H1 (cell line): ENCODE measurements at regions not wholly inside any gene's neighbourhood (a gene's known extent, or its start where the extent isn't known, plus 50 kb on each side); places are given as distances from the start of the nearest gene placed in this dataset.

Source experiments
- CTCF ChIA-PET: fragments of 300-600 bp; sonication (Branson Sonifier 250); formaldehyde crosslinking; loops from one replicate; lab custom pipeline; 2021; ENCODE audit not compliant: partially characterized antibody; lab: Charles Lee
- POLR2A ChIA-PET: fragments of 300-600 bp; sonication (Branson Sonifier 250); formaldehyde crosslinking; loops from one replicate; lab custom pipeline; 2021; ENCODE audit warnings: inconsistent platforms; ENCODE audit not compliant: partially characterized antibody; lab: Charles Lee
- DNase-seq, 2 experiments: peaks; one replicate each; pipeline versions ENCODE4 v3.0.0 to v3.0.0-alpha.2; 2010 to 2022; ENCODE audit warnings: low spot score in 2 of 2, low read depth in 1 of 2, mixed read lengths in 1 of 2
- FAIRE-seq: peaks from 2 replicates; lab custom pipeline; 2011; peaks lifted over from hg19 to GRCh38; lab: Jason Lieb, UNC
- H2AFZ ChIP-seq: 2 replicates; pipeline ENCODE4 v1.8.1; 2012; ENCODE audit warnings: low read length, inconsistent platforms
- H2AK5ac ChIP-seq: 2 replicates; pipeline ENCODE4 v1.6.1; 2013; ENCODE audit warnings: low read depth, low read length
- H2BK120ac ChIP-seq: replicated peaks from 2 replicates; pipeline ENCODE3; 2013; ENCODE audit warnings: low read depth, low read length, inconsistent platforms
- H2BK12ac ChIP-seq: 2 replicates; pipeline ENCODE4 v1.6.1; 2013; ENCODE audit warnings: low read depth, low read length
- H2BK15ac ChIP-seq: 2 replicates; pipeline ENCODE4 v1.6.1; 2013; ENCODE audit warnings: low read length
- H2BK20ac ChIP-seq: 2 replicates; pipeline ENCODE4 v1.6.1; 2013; ENCODE audit warnings: low read length
- H2BK5ac ChIP-seq: 2 replicates; pipeline ENCODE4 v1.6.1; 2013; ENCODE audit warnings: low read depth, low read length
- H3K14ac ChIP-seq: 2 replicates; pipeline ENCODE4 v1.6.1; 2013; ENCODE audit warnings: inconsistent platforms; ENCODE audit not compliant: insufficient read length
- H3K18ac ChIP-seq: 2 replicates; pipeline ENCODE4 v1.6.1; 2013; ENCODE audit warnings: low read length; ENCODE audit errors: extremely low read depth
- H3K23ac ChIP-seq: 2 replicates; pipeline ENCODE4 v1.6.1; 2013; ENCODE audit warnings: inconsistent platforms; ENCODE audit not compliant: insufficient read length
- H3K23me2 ChIP-seq: 2 replicates; pipeline ENCODE4 v1.6.1; 2013; ENCODE audit warnings: low read depth, low read length
- H3K27ac ChIP-seq: 2 replicates; pipeline ENCODE4 v1.6.1; 2011; ENCODE audit warnings: low read depth, low read length, inconsistent platforms
- H3K27me3 ChIP-seq, 4 experiments: replicated peaks in 1 of 4; 1 replicate in 1 of 4; 2 replicates in 3 of 4; pipeline versions ENCODE4 v1.6.1 to v1.8.1; 2011 to 2013; ENCODE audit warnings: low read length in 3 of 4, mild to moderate bottlenecking in 3 of 4, inconsistent platforms in 2 of 4, mixed read lengths in 2 of 4, moderate library complexity in 1 of 4; ENCODE audit not compliant: control insufficient read depth in 3 of 4, insufficient read depth in 3 of 4; ENCODE audit errors: extremely low read depth in 1 of 4
- H3K36me3 ChIP-seq, 4 experiments: 2 replicates each; pipeline versions ENCODE4 v1.6.1 to v1.8.1; 2011 to 2013; ENCODE audit warnings: mild to moderate bottlenecking in 4 of 4, low read length in 3 of 4, moderate library complexity in 2 of 4, control low read depth in 1 of 4, inconsistent platforms in 1 of 4; ENCODE audit not compliant: insufficient read depth in 4 of 4, control insufficient read depth in 2 of 4
- H3K4ac ChIP-seq: replicated peaks from 2 replicates; pipeline ENCODE3; 2013; ENCODE audit warnings: low read length, low read depth, mixed read lengths, inconsistent platforms; ENCODE audit not compliant: insufficient read length
- H3K4me1 ChIP-seq, 4 experiments: replicated peaks in 1 of 4; 1 replicate in 1 of 4; 2 replicates in 3 of 4; pipeline versions ENCODE4 v1.6.1 to v1.8.1; 2011 to 2013; ENCODE audit warnings: low read length in 3 of 4, inconsistent platforms in 2 of 4, mixed read lengths in 1 of 4; ENCODE audit not compliant: insufficient read depth in 4 of 4, control insufficient read depth in 3 of 4
- H3K4me2 ChIP-seq, 2 experiments: 2 replicates each; pipeline versions ENCODE4 v1.6.1 to v1.8.1; 2011 to 2013; ENCODE audit warnings: low read depth in 2 of 2, low read length in 2 of 2, control low read depth in 1 of 2, inconsistent platforms in 1 of 2, mild to moderate bottlenecking in 1 of 2; ENCODE audit not compliant: insufficient read depth in 1 of 2
- H3K4me3 ChIP-seq, 4 experiments: fragments of 200-600, 300-600 bp in 1 of 4; sonication (generic), shearing (Covaris generic), sonication (Bioruptor Twin) in 1 of 4; 2 replicates each; pipeline versions ENCODE4 v1.5.1 to v1.8.1; 2011 to 2016; ENCODE audit warnings: low read length in 4 of 4, low read depth in 3 of 4, control low read depth in 2 of 4, inconsistent platforms in 2 of 4, mild to moderate bottlenecking in 2 of 4, mixed read lengths in 1 of 4, moderate library complexity in 1 of 4; ENCODE audit not compliant: insufficient read depth in 2 of 4; ENCODE audit errors: extremely low read depth in 1 of 4
- H3K56ac ChIP-seq: replicated peaks from 2 replicates; pipeline ENCODE3; 2013; ENCODE audit warnings: low read depth, mild to moderate bottlenecking, mixed read lengths, low read length, inconsistent platforms; ENCODE audit not compliant: insufficient read length
- H3K79me1 ChIP-seq: 2 replicates; pipeline ENCODE4 v1.6.1; 2013; ENCODE audit warnings: low read depth, low read length, control low read depth
- H3K79me2 ChIP-seq, 2 experiments: 2 replicates each; pipeline versions ENCODE4 v1.6.1 to v1.8.1; 2012 to 2013; ENCODE audit warnings: low read length in 2 of 2, mild to moderate bottlenecking in 2 of 2, inconsistent platforms in 1 of 2; ENCODE audit not compliant: insufficient read depth in 2 of 2, control insufficient read depth in 1 of 2
- H3K9ac ChIP-seq, 4 experiments: replicated peaks in 1 of 4; 1 replicate in 1 of 4; 2 replicates in 3 of 4; pipeline versions ENCODE4 v1.6.1 to v1.8.1; 2011 to 2013; ENCODE audit warnings: low read depth in 3 of 4, low read length in 3 of 4, control low read depth in 2 of 4, mild to moderate bottlenecking in 2 of 4, moderate library complexity in 2 of 4, inconsistent platforms in 1 of 4; ENCODE audit errors: extremely low read depth in 1 of 4
- H3K9me3 ChIP-seq, 2 experiments: 2 replicates each; pipeline versions ENCODE4 v1.6.1 to v1.8.1; 2012 to 2013; ENCODE audit warnings: mild to moderate bottlenecking in 2 of 2, moderate library complexity in 2 of 2, control low read depth in 1 of 2, inconsistent platforms in 1 of 2, low read depth in 1 of 2, low read length in 1 of 2, mixed read lengths in 1 of 2; ENCODE audit not compliant: insufficient read depth in 2 of 2
- H4K20me1 ChIP-seq, 2 experiments: replicated peaks in 1 of 2; 2 replicates each; pipeline versions ENCODE3 to v1.8.1; 2011 to 2013; ENCODE audit warnings: inconsistent platforms in 2 of 2, low read length in 2 of 2, mild to moderate bottlenecking in 1 of 2; ENCODE audit not compliant: insufficient read depth in 2 of 2, control insufficient read depth in 1 of 2
- H4K5ac ChIP-seq: 2 replicates; pipeline ENCODE4 v1.6.1; 2013; ENCODE audit warnings: low read length, low read depth, mixed read lengths, inconsistent platforms; ENCODE audit not compliant: insufficient read length
- H4K8ac ChIP-seq: 2 replicates; pipeline ENCODE4 v1.8.0; 2013; ENCODE audit warnings: mild to moderate bottlenecking, moderate library complexity, low read length, inconsistent platforms; ENCODE audit not compliant: insufficient read depth; ENCODE audit errors: extremely low read depth
- H4K91ac ChIP-seq: replicated peaks from 2 replicates; pipeline ENCODE3; 2013; ENCODE audit warnings: low read length, mixed read lengths, inconsistent platforms; ENCODE audit not compliant: insufficient read length
- BRCA1 ChIP-seq: IDR thresholded peaks from 2 replicates; pipeline ENCODE4 v1.6.1; 2012; ENCODE audit warnings: low read depth, low read length, improper control_type of control experiment
- JUND ChIP-seq: IDR thresholded peaks from 2 replicates; pipeline ENCODE4 v1.6.1; 2011; ENCODE audit warnings: mild to moderate bottlenecking, improper control_type of control experiment, low read length
- KDM4A ChIP-seq: IDR thresholded peaks from one replicate; pipeline ENCODE4 v1.7.1; 2012; ENCODE audit warnings: low read depth, mild to moderate bottlenecking, moderate library complexity, low read length, inconsistent platforms; ENCODE audit not compliant: severe bottlenecking
- NRF1 ChIP-seq: IDR thresholded peaks from 2 replicates; pipeline ENCODE4 v1.6.1; 2011; ENCODE audit warnings: mild to moderate bottlenecking, low read depth, low read length, improper control_type of control experiment
- POLR2A ChIP-seq, 2 experiments: IDR thresholded peaks; 1 replicate in 1 of 2; 2 replicates in 1 of 2; pipeline ENCODE4 v1.6.1; 2011; ENCODE audit warnings: low read depth in 2 of 2, low read length in 2 of 2, mild to moderate bottlenecking in 2 of 2; ENCODE audit errors: control extremely low read depth in 1 of 2
- SIRT6 ChIP-seq: IDR thresholded peaks from one replicate; pipeline ENCODE4 v1.7.1; 2012; ENCODE audit warnings: low read length, inconsistent platforms
- WGBS, 2 experiments: shearing (Covaris generic) in 1 of 2; methylation state at CpG; one replicate each; pipeline versions ENCODE4 v1.1.6 to v1.1.7; 2013 to 2015; ENCODE audit warnings: low lambda C conversion rate in 2 of 2, mixed read lengths in 2 of 2, inconsistent platforms in 1 of 2, low coverage in 1 of 2, missing lambda C conversion rate in 1 of 2; ENCODE audit not compliant: insufficient replicate concordance in 2 of 2, insufficient coverage in 1 of 2, insufficient read length in 1 of 2; ENCODE audit errors: extremely low coverage in 1 of 2, missing lambda C conversion rate in 1 of 2; 5-methylcytosine and 5-hydroxymethylcytosine counted together

GRCh38 chr22:47228767-47229166 is 466.3 kb downstream of the TBC1D22A start:
- no peak overlapping the region for H4K8ac ChIP-seq
- H4K5ac ChIP-seq, result no peak overlapping the region
- H3K9me3 ChIP-seq, result peaks cover 68 to 75% of the 10 kb centered on the region in 2 experiments
- no peaks in the 10 kb centered on the region for H3K23me2 ChIP-seq
- no peak for FAIRE-seq
- H3K79me1 ChIP-seq, result no peaks in the 10 kb centered on the region
- no peak overlapping the region for H4K91ac ChIP-seq
- no peak overlapping the region for H3K4ac ChIP-seq
- no peak overlapping the region for H2BK120ac ChIP-seq
- POLR2A ChIA-PET, result no interaction called here
- H3K4me1 ChIP-seq, result no peaks in the 10 kb centered on the region
- H2BK12ac ChIP-seq, result no peak overlapping the region
- H3K27ac ChIP-seq, result no peak overlapping the region
- CTCF ChIA-PET, result no interaction called here
- no peak overlapping the region for H3K18ac ChIP-seq
- WGBS, 2 experiments, result 68% methylated on average over 3 of the region's 3 CpGs; no CpG with 5 or more reads in 1 of the 2 experiments
- H3K4me3 ChIP-seq, result no peak overlapping the region
- no peak overlapping the region for H3K14ac ChIP-seq
- H3K4me2 ChIP-seq, result no peak overlapping the region
- H2BK5ac ChIP-seq, result no peak overlapping the region
- H2BK20ac ChIP-seq, result no peak overlapping the region
- H2BK15ac ChIP-seq, result no peak overlapping the region
- H3K56ac ChIP-seq, result no peak overlapping the region
- no peaks in the 10 kb centered on the region for H4K20me1 ChIP-seq
- no peak overlapping the region for H3K23ac ChIP-seq
- DNase-seq, result no peak
- no peaks in the 10 kb centered on the region for H3K79me2 ChIP-seq
- no peak overlapping the region for H3K9ac ChIP-seq
- no peak overlapping the region for H2AFZ ChIP-seq
- no peaks in the 10 kb centered on the region for H3K36me3 ChIP-seq
- no peaks in the 10 kb centered on the region for H3K27me3 ChIP-seq
- H2AK5ac ChIP-seq, result no peak overlapping the region
- no peak for TF ChIP-seq SIRT6
- no peak for TF ChIP-seq JUND
- TF ChIP-seq BRCA1, result no peak
- no peak for TF ChIP-seq KDM4A
- no peak for TF ChIP-seq NRF1
- no peak for TF ChIP-seq POLR2A (IDR thresholded peaks at IDR 0.05; ENCODE audit: control extremely low read depth in 1 of 2, low read depth in 2 of 2, low read length in 2 of 2)
